ENCODE measurements at regions not wholly inside any gene's neighbourhood (a gene's known extent, or its start where the extent isn't known, plus 50 kb on each side); places are given as distances from the start of the nearest gene placed in this dataset.

GRCh38 chr11:115895594-115895993 lies 391.4 kb upstream of the CADM1 start (continued):
- TF ChIP-seq, protein P1, sequence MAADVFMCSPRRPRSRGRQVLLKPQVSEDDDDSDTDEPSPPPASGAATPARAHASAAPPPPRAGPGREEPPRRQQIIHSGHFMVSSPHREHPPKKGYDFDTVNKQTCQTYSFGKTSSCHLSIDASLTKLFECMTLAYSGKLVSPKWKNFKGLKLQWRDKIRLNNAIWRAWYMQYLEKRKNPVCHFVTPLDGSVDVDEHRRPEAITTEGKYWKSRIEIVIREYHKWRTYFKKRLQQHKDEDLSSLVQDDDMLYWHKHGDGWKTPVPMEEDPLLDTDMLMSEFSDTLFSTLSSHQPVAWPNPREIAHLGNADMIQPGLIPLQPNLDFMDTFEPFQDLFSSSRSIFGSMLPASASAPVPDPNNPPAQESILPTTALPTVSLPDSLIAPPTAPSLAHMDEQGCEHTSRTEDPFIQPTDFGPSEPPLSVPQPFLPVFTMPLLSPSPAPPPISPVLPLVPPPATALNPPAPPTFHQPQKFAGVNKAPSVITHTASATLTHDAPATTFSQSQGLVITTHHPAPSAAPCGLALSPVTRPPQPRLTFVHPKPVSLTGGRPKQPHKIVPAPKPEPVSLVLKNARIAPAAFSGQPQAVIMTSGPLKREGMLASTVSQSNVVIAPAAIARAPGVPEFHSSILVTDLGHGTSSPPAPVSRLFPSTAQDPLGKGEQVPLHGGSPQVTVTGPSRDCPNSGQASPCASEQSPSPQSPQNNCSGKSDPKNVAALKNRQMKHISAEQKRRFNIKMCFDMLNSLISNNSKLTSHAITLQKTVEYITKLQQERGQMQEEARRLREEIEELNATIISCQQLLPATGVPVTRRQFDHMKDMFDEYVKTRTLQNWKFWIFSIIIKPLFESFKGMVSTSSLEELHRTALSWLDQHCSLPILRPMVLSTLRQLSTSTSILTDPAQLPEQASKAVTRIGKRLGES (CRISPR knock-in tag; IDR thresholded peaks at IDR 0.05; ENCODE audit: borderline replicate concordance), result no peak
- no peak for TF ChIP-seq SP140L (CRISPR knock-in tag; IDR thresholded peaks at IDR 0.05; ENCODE audit: borderline replicate concordance)
- no peak for TF ChIP-seq SIX1 (CRISPR knock-in tag; IDR thresholded peaks at IDR 0.05; ENCODE audit: borderline replicate concordance)
- TF ChIP-seq ZNF639 (CRISPR knock-in tag; conservative IDR thresholded peaks at IDR 0.05), result no peak
- no peak for TF ChIP-seq STAT5B (CRISPR knock-in tag; IDR thresholded peaks at IDR 0.05)

- WGBS (ENCODE audit: low lambda C conversion rate), result 1% methylated on average over 5 of the region's 5 CpGs
These were observed 390.0 kb upstream of the CADM1 start for GRCh38 chr11:115894176-115894575.

More at GRCh38 chr11:115894176-115894575, 390.0 kb upstream of the CADM1 start:
- H2AFZ ChIP-seq (ENCODE audit: low read length), result no peak overlapping the region
- H3K4me2 ChIP-seq (ENCODE audit: low read depth, low read length), result no peak overlapping the region
- in situ Hi-C loops (cut with HindIII; ENCODE audit: extremely low pct_ligation_motif_present, low pct_unique_long_range_greater_than_20kb) (no loop called here), intact Hi-C loops (cut with micrococcal nuclease; ENCODE audit: unreplicated experiment) (no loop called here)
- DNase-seq (ENCODE audit: low spot score) (no peak), ATAC-seq (no peak), FAIRE-seq (no peak)
- H3K9ac ChIP-seq (ENCODE audit: insufficient read depth, low read depth, low read length), result no peak overlapping the region
- TF ChIP-seq ZBTB10 (CRISPR knock-in tag; IDR thresholded peaks at IDR 0.05; ENCODE audit: borderline replicate concordance) (no peak), EZH2 (conservative IDR thresholded peaks at IDR 0.05; ENCODE audit: low read depth, low read length) (no peak), ZNF761 (CRISPR knock-in tag; conservative IDR thresholded peaks at IDR 0.05) (no peak)
- TF ChIP-seq, protein P2, sequence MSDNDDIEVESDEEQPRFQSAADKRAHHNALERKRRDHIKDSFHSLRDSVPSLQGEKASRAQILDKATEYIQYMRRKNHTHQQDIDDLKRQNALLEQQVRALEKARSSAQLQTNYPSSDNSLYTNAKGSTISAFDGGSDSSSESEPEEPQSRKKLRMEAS (IDR thresholded peaks at IDR 0.05), result no peak
- no peaks in the 10 kb centered on the region for H3K36me3 ChIP-seq (replicated peaks in 1 of 2; ENCODE audit: control insufficient read depth in 1 of 2, insufficient read depth in 2 of 2, low read length in 2 of 2)
- H3K27ac ChIP-seq (ENCODE audit: extremely low read length, insufficient read depth, low read length), result no peak overlapping the region
- no peaks in the 10 kb centered on the region for H4K20me1 ChIP-seq (ENCODE audit: insufficient read depth, low read length)
- ChIA-PET CTCF (ENCODE audit: low intra/inter-chr PET ratio, low total read pairs) (no interaction called here), POLR2A (no interaction called here)
- no TSS peak for BruUV-seq (replicated peaks)
- H3K4me3 ChIP-seq (replicated peaks in 1 of 3; ENCODE audit: insufficient read depth in 1 of 3, low read depth in 2 of 3, low read length in 3 of 3), result no peak overlapping the region
- no peaks in the 10 kb centered on the region for H3K79me2 ChIP-seq (ENCODE audit: insufficient read depth, low read length)
- H3K4me1 ChIP-seq (ENCODE audit: insufficient read depth, low read length), result no peaks in the 10 kb centered on the region
- no peaks in the 10 kb centered on the region for H3K9me3 ChIP-seq (ENCODE audit: low read length)
- peaks cover 0 to 3% of the 10 kb centered on the region in 2 experiments; a peak in 2 of 5 replicates for H3K27me3 ChIP-seq (ENCODE audit: control insufficient read depth in 1 of 2, insufficient read depth in 2 of 2, low read length in 2 of 2)

Measured in HepG2 (cell line).